DMS79 (cell line): ENCODE measurements at regions not wholly inside any gene's neighbourhood (a gene's known extent, or its start where the extent isn't known, plus 50 kb on each side); places are given as distances from the start of the nearest gene placed in this dataset.
"Not testable (repeated sequence)": the region's sequence is repeated elsewhere in the genome, so short reads cannot be mapped to it uniquely, and the experiment has no call there.

Experiments
- DNase-seq: peaks from one replicate; lab custom pipeline; 2025; lab: John Stamatoyannopoulos, UW

DNA sequence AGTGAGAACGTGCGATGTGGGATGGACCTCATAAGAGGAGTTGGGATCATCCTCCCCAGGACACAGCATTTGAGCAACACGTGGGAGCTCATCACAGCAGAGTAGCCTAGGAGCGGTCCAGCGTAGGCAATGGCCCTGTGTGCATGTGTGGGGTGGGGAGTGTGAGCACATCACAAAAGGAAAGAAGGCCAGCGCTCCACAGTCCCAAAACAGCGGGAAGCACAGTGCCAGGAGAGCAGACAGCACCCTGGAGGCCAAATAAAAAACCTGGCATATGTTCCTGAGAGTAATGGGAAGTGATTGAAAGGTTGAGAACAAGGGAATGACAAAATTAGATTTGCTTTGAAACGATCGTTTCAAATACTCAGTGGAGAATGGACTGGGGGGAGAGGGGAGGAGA, 226.0 kb downstream of the C7orf25 start:
- DNase-seq: no peak

GRCh38 chr7:42677751-42678699, 233.8 kb downstream of the C7orf25 start:
- DNase-seq: no peak

DNA sequence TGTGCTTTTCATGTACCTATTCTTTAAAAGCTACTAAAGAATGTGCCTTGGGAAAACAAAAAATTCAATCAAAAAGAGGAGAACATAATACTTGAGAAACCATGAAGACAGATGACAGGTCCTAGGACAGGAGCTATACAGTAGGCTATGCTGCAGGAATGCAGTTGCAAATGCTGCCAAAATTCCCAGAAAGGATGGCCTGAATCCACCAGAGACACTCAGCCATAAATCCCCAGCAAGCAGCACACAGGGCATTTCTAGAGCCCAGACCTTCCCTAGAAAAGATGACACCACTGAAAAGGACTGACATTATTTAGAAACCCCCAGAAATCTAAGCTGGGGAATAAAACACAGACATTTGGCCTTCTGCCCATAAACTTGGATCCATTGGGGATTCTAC, 237.3 kb downstream of the C7orf25 start:
- no peak for DNase-seq

- no peak for DNase-seq
These were observed 237.9 kb downstream of the C7orf25 start for GRCh38 chr7:42673951-42674350.

DNA sequence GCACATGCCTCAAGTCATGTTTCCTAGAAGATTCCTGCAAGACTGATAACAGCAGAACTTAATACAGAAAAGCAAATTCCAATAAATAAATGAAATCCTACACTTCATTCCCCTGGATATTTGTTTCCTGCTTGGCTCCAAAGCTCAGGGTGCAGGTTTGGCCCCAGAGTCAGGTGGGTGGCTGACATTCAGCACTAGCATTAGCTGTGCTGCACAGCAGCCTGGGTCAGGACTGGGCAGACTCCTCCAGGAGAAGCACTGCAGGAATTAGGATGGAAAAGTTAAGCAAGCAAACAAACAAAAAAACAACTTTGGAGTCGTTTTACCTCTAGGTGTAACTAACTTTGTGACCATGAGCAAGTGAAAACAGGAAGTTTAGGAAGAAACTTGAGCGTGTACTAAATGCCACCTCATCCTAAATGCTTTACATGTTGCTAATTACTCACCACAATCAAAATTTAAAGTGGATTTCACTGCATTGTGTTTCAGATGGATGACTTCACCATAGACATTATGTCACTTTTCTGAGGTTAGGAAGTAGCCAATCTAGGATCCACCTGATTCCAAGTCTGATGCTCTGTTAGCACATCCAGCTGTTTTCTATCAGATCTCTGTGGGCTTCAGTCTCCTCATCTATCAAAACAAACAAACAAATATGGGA, 239.4 kb downstream of the C7orf25 start:
- no peak for DNase-seq

- DNase-seq: no peak
These were observed 240.2 kb downstream of the C7orf25 start for GRCh38 chr7:42671627-42672026.

DNA sequence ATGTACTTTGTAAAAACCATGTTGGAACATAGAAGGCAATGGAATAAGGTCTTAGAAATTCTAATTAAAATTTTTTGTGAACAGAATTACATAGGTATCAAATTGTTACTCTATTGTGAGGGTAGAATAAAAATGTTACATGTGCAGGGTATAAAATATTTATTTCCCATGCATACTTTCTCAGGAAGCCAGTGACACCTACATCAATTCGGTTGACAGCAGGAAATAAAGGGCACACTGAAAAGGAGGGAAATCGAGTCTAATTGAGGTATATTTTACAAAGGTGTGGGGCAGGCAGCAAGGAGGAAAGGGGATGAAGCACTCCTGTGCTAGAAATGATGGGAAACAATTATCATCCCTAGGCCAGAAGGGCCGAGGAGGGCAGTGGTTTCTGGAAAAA, 244.9 kb downstream of the C7orf25 start:
- no peak for DNase-seq

DNA sequence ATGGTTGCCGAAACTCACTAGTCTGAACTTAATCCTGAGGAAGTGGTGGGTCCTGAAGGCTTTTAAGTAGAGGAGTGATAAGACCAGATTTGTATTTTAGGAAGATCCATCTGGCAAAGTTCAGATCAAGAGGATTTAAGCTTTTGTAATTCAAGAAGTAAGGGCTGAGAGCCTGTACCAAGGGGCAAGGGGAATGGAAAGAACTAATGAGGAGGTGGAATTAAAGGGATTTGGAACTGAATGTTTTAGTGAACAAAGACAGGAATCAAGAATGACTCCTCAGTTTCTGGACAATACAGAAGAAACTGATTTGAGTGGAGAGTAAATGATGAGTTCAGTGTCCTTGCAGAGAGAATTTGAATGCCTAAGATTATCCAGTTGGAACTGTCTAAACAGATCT, 249.0 kb downstream of the C7orf25 start:
- no peak for DNase-seq

GRCh38 chr7:42661312-42661711, 250.6 kb downstream of the C7orf25 start:
- no peak for DNase-seq

DNA sequence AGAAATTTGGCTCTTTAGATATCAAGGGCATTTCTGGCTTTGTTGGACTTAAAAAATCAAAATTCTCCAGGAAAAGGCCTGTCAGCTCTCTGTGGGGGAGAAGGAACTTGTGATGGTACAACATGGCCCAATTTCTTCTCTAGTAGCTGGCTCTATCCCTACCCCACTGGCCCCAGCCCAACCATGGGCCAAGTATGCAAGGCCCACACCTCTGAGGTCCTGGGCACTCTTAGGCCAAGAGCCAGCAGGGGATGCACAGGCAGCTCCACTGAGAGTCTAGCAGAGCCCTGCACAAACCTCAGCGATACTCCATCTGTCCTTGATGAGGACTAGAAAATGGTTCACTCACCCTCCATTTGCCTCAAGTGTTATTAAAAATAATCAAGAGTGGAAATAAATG, 261.2 kb downstream of the C7orf25 start:
- no peak for DNase-seq

DNA sequence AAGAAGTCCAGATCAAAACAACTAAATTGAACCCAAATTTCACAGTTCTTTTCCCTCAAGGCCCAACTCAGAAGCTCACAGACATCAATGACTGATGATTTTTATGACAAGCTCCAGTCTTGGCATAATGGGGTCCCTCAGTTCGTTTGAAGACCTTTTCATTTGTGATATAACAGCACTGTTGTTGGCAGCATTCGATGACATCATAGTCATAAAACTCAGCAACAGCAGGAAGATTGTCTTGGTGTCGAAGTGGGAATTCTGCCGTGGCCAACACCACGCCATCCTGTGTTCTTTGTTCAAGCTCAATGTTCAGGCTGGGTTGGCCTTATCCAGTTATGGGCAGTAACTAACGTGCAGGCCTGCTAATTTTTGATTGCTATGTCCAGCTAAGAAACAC, 261.7 kb downstream of the C7orf25 start:
- DNase-seq: no peak

- no peak for DNase-seq
These were observed 266.0 kb downstream of the C7orf25 start for GRCh38 chr7:42645906-42646305.

DNA sequence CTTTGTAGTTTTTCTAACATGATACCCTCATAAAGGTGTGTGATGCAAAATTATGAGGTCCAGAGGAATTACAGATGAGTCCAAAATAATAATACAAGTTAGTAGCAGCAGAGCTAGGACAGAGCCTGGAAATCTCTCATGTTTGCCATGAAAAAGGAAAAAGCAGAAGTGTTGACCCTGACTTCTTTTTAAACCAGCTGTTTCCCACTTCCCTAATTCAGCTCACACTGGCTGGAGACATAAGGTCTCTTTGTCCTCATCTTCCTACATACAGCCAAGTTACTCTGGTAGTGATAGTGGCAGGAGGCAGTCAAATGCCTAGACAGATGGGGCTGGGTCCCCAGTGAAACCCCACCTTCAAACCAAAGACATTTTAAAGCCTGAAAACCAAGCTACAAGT, 269.2 kb downstream of the C7orf25 start:
- DNase-seq: no peak

- no peak for DNase-seq
These were observed 271.9 kb downstream of the C7orf25 start for GRCh38 chr7:42639930-42640329.

DNA sequence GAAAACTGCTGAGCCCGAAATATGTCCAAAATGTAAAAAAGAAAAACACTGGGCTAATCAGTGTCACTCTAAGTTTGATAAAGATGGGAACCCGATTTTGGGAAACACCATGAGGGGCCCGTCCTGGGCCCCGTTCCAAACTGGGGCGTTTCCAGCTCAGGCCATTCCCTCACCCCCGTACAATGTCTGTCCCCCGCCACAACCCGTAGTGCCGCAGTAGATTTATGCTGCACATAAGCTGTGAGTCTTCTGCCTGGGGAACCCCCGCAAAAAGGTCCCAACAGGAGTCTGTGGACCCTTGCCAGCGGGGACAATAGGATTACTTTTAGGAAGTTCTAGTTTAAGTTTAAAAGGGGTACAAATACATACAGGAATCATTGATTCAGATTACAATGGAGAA, 275.5 kb downstream of the C7orf25 start:
- not testable (repeated sequence) for DNase-seq

GRCh38 chr7:42628054-42628453, 283.8 kb downstream of the C7orf25 start:
- no peak for DNase-seq

DNA sequence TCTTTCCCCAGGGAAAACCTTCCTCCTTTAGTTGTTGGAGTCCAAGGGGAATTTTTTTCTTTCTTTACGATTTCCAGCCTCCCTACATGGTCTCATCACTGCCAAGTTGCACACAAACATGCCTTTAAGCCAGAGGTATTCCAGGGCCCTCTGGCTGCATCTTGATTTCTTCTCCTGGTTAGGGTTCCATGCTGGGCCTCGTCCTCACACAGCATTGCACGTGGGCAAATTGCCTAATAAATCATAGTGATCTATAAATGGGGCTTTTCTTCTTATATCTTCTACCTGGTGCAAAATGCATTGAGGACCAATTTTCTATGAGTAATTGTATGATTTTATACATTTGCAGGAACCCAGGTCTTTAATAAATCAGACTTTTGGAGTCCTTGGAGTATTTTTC, 284.2 kb downstream of the C7orf25 start:
- no peak for DNase-seq

GRCh38 chr7:42627101-42627500, 284.8 kb downstream of the C7orf25 start:
- no peak for DNase-seq

- DNase-seq: no peak
These were observed 286.4 kb downstream of the C7orf25 start for GRCh38 chr7:42625421-42625820.

DNA sequence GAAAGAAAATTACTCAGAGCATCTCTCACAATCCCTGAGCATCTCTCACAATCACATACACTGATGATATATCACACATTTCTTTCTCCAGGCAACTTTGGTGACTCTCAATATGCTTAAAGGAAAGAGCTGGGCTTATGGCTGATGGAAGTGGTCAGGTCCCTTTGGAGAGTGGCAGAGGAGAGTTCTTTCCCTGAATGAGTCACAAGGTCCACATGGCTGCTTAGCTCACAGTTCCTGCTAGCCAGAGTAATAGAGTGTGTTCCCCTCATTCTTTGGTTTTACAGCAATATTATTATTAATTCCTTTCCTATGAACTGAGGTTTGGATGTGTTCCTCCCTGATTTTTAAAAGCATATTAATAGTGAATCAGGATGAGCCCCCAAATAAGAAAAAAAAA, 287.4 kb downstream of the C7orf25 start:
- no peak for DNase-seq

- DNase-seq: no peak
These were observed 290.2 kb downstream of the C7orf25 start for GRCh38 chr7:42621543-42622219.

GRCh38 chr7:42618651-42619360, 293.1 kb downstream of the C7orf25 start:
- no peak for DNase-seq
